Type B pancreatic cell (in vitro differentiated cells): ENCODE measurements at regions not wholly inside any gene's neighbourhood (a gene's known extent, or its start where the extent isn't known, plus 50 kb on each side); places are given as distances from the start of the nearest gene placed in this dataset.

Experiments used
- DNase-seq: peaks from one replicate; pipeline ENCODE4 v3.0.0; 2021; ENCODE audit warnings: mixed read lengths; ENCODE audit not compliant: unreplicated experiment; ENCODE audit errors: extremely low spot score
- H3K27ac Mint-ChIP-seq: 2 replicates; pipeline ENCODE4 v1.8.0; 2021; ENCODE audit warnings: mild to moderate bottlenecking, mixed read lengths
- H3K27me3 Mint-ChIP-seq: 2 replicates; pipeline ENCODE4 v1.8.0; 2021; ENCODE audit warnings: mixed read lengths
- H3K36me3 Mint-ChIP-seq: 2 replicates; pipeline ENCODE4 v1.8.0; 2021; ENCODE audit warnings: mixed read lengths
- H3K4me1 Mint-ChIP-seq: one replicate; pipeline ENCODE4 v1.8.0; 2021; ENCODE audit warnings: mixed read lengths; ENCODE audit not compliant: unreplicated experiment
- H3K4me3 Mint-ChIP-seq: 2 replicates; pipeline ENCODE4 v1.8.0; 2021; ENCODE audit warnings: mild to moderate bottlenecking, mixed read lengths
- H3K9me3 Mint-ChIP-seq: 2 replicates; pipeline ENCODE4 v1.8.0; 2021; ENCODE audit warnings: mixed read lengths
- CTCF ChIP-seq: fragments of 200-600 bp; sonication (generic); conservative IDR thresholded peaks from 2 replicates; pipeline ENCODE4 v1.5.0; 2021; ENCODE audit warnings: antibody characterized with exemption, mild to moderate bottlenecking

GRCh38 chr20:46840054-46840729 is 54.5 kb upstream of the EYA2 start:
- Mint-ChIP-seq H3K27me3 (no peaks in the 10 kb centered on the region), H3K4me1 (peaks cover 15% of the 10 kb centered on the region), H3K36me3 (no peaks in the 10 kb centered on the region), H3K27ac (no peak overlapping the region), H3K9me3 (no peaks in the 10 kb centered on the region), H3K4me3 (no peak overlapping the region)
- no peak for DNase-seq
- TF ChIP-seq CTCF, result no peak
